ENCODE measurements at regions not wholly inside any gene's neighbourhood (a gene's known extent, or its start where the extent isn't known, plus 50 kb on each side); places are given as distances from the start of the nearest gene placed in this dataset.

- no peak for TF ChIP-seq CTCF (IDR thresholded peaks at IDR 0.05)
- TF ChIP-seq POLR2A (IDR thresholded peaks at IDR 0.05), result no peak
- TF ChIP-seq POLR2AphosphoS5 (IDR thresholded peaks at IDR 0.05), result no peak
- no peak for TF ChIP-seq EP300 (IDR thresholded peaks at IDR 0.05)
Observed at GRCh38 chr3:8442993-8443650, 58.5 kb upstream of the LMCD1 start.

Measured in stomach (tissue), 4 donors.